Fibroblast of lung (primary cell): ENCODE measurements at regions not wholly inside any gene's neighbourhood (a gene's known extent, or its start where the extent isn't known, plus 50 kb on each side); places are given as distances from the start of the nearest gene placed in this dataset.

Source experiments
- CTCF ChIP-seq, 2 donors: IDR thresholded peaks in 1 of 2; conservative IDR thresholded peaks in 1 of 2; 1 replicate in 1 of 2; 2 replicates in 1 of 2; pipeline ENCODE4 v1.5.1; 2011 to 2012; ENCODE audit warnings: low read length in 2 of 2, control low read depth in 1 of 2, inconsistent platforms in 1 of 2, low read depth in 1 of 2, mild to moderate bottlenecking in 1 of 2
- EZH2 ChIP-seq: IDR thresholded peaks from 2 replicates; pipeline ENCODE4 v1.5.1; 2012; ENCODE audit warnings: low read length, control low read depth, mild to moderate bottlenecking; ENCODE audit errors: missing control alignments

- TF ChIP-seq CTCF (conservative IDR thresholded peaks at IDR 0.05 in 1 of 2, IDR thresholded peaks at IDR 0.05 in 1 of 2; ENCODE audit: low read depth in 1 of 2, low read length in 2 of 2) (no peak), EZH2 (no peak)
Measured at GRCh38 chr6:95846652-95847051, 169.1 kb upstream of the FUT9 start.
